AG09319 (cell line): ENCODE measurements at regions not wholly inside any gene's neighbourhood (a gene's known extent, or its start where the extent isn't known, plus 50 kb on each side); places are given as distances from the start of the nearest gene placed in this dataset.

Experiments used
- DNase-seq: peaks from one replicate; pipeline ENCODE4 v3.0.0-alpha.2; 2010; ENCODE audit warnings: low read depth; ENCODE audit errors: extremely low read depth
- CTCF ChIP-seq: IDR thresholded peaks from 2 replicates; pipeline ENCODE4 v1.5.1; 2011; ENCODE audit warnings: low read depth, mild to moderate bottlenecking, inconsistent platforms, low read length, moderate library complexity

DNA sequence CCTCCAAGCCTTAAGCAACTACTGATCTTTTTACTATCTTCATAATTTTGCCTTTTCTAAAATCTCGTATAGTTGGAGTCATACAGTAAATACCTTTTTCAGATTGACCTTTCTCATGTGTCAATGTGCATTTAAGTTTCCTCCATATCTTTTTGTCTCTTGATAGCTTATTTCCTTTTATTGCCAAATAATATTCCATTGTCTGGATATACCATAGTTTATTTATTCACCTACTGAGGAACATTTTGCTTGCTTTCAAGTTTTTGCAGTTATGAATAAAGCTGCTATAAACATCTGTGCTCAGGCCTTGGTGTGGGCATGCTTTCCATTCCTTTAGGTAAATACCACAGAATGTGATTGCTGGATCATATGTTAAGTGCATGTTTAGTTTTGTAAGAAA is 161.2 kb upstream of the GNAI1 start:
- DNase-seq: no peak
- TF ChIP-seq CTCF: no peak

DNA sequence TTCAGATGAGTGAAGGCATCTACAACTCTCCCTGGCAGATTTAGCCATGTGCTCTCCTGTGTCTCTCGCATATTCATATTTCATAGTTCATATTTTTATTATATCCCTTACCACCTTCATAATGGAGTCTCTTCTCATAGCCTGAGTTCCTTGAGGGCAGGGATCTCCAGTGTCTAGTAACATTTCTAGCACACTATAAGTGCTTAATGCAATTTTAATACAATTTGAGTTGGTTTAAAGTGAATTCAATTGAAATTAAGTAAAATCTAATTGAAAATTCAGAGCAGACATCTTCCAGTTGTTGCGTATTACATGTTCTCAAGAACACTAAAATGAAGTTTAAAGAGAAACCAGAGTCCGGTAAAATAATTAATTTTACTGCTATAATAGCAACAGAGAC is 163.6 kb upstream of the GNAI1 start:
- DNase-seq: no peak
- no peak for TF ChIP-seq CTCF

- TF ChIP-seq CTCF: no peak
- DNase-seq: no peak
Measured at GRCh38 chr7:79968894-79969293, 165.7 kb upstream of the GNAI1 start.

- no peak for DNase-seq
- no peak for TF ChIP-seq CTCF
Measured at GRCh38 chr7:79968077-79968648, 166.5 kb upstream of the GNAI1 start.

DNA sequence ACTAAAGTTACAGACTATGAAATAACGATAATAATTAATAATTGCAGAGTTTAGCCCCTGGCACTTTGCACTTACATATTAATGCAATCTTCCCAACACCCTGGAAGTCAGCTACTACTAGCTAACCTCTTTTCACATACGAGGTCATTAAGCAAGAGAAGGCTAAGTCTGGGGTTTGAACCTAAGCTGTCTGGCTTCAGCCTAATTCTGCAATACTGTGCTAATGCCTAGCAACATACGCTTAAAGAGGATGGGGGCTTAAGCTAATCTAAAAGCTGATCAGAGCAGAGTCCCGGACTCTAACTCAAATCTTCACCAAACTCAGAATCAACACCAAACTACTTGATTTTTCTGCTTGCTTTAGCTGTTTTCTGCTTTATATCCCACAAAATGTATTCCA is 168.7 kb upstream of the GNAI1 start:
- DNase-seq: no peak
- no peak for TF ChIP-seq CTCF

GRCh38 chr7:79964463-79964862 is 170.2 kb upstream of the GNAI1 start:
- DNase-seq: no peak
- no peak for TF ChIP-seq CTCF

DNA sequence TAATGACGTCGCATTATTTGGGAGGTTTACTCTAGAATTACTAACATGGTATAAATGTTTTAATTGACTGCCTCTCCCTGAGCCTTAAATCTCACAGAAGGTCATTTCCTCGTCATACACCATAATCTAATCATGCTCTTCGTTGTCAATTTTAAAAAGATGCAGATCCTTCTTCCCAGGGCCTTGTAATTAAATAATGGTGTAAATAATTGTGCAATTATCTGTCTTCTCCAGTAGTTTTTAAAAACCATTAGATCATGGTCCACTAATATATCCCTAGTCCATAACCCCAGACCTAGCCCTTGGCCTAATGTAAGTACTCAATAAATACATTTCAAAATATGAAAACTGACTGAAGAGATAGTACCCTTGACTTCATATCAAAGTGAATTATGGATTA is 181.5 kb upstream of the GNAI1 start:
- no peak for TF ChIP-seq CTCF
- DNase-seq: no peak
